Prostate gland (tissue), 2 donors: ENCODE measurements at regions not wholly inside any gene's neighbourhood (a gene's known extent, or its start where the extent isn't known, plus 50 kb on each side); places are given as distances from the start of the nearest gene placed in this dataset.

Experiments used
- DNase-seq: peaks from one replicate; pipeline ENCODE4 v3.0.0-alpha.2; 2019; ENCODE audit warnings: low spot score
- H3K27ac ChIP-seq, 2 donors: fragments of 200-600 bp; sonication (generic); 2 replicates each; pipeline ENCODE4 v1.5.1; 2017 to 2019
- H3K27me3 ChIP-seq: fragments of 200-600 bp; sonication (generic); replicated peaks from 2 replicates; pipeline ENCODE4 v1.5.1; 2019; ENCODE audit not compliant: insufficient read depth
- H3K36me3 ChIP-seq, 2 donors: fragments of 200-600 bp; sonication (generic); 1 replicate in 1 of 2; 2 replicates in 1 of 2; pipeline versions ENCODE4 v1.5.1 to v1.8.1; 2017 to 2019
- H3K4me1 ChIP-seq: fragments of 200-600 bp; sonication (generic); replicated peaks from 2 replicates; pipeline ENCODE4 v1.5.1; 2019
- H3K4me3 ChIP-seq, 2 donors: fragments of 200-600 bp; sonication (generic); 2 replicates each; pipeline ENCODE4 v1.5.1; 2017 to 2019
- H3K9me3 ChIP-seq: fragments of 200-600 bp; sonication (generic); 2 replicates; pipeline ENCODE4 v1.5.1; 2017
- CTCF ChIP-seq, 4 experiments: fragments of 200-600 bp in 2 of 4; fragments of 450-650 bp in 2 of 4; sonication (generic) in 2 of 4; IDR thresholded peaks; 1 replicate in 3 of 4; 2 replicates in 1 of 4; pipeline ENCODE4 v1.5.1; 2016 to 2019; ENCODE audit warnings: antibody characterized with exemption in 4 of 4, mild to moderate bottlenecking in 2 of 4, moderate library complexity in 2 of 4
- POLR2A ChIP-seq: fragments of 450-650 bp; IDR thresholded peaks from one replicate; pipeline ENCODE4 v1.6.1; 2016; ENCODE audit warnings: antibody characterized with exemption, mild to moderate bottlenecking
- POLR2AphosphoS5 ChIP-seq: sonication (generic); formaldehyde crosslinking; IDR thresholded peaks from one replicate; pipeline ENCODE4 v1.6.1; 2017; ENCODE audit warnings: antibody characterized with exemption
- WGBS: methylation state at CpG from one replicate; pipeline ENCODE4 v1.1.5; 2018; 5-methylcytosine and 5-hydroxymethylcytosine counted together
- intact Hi-C: fragments of 100-400 bp; cut with DNase I; formaldehyde crosslinking; loops from one replicate; pipeline ENCODE4 v1.14.2; 2022

- H3K36me3 ChIP-seq, result no peaks in the 10 kb centered on the region
- TF ChIP-seq POLR2A (no peak), CTCF (IDR thresholded peaks at IDR 0.05) (no peak), POLR2AphosphoS5 (no peak)
- no peaks in the 10 kb centered on the region for H3K27me3 ChIP-seq
- intact Hi-C loops, result loop anchor here (5.0 kb wide), 1 partner anchor 45 kb away; no protein-coding TSS in a partner anchor
- WGBS, result 90% methylated on average over 7 of the region's 7 CpGs
- H3K27ac ChIP-seq, result no peak overlapping the region
- no peak overlapping the region for H3K4me3 ChIP-seq
- DNase-seq, result no peak
- H3K4me1 ChIP-seq, result no peaks in the 10 kb centered on the region
- no peaks in the 10 kb centered on the region for H3K9me3 ChIP-seq
Measured at GRCh38 chr5:124952079-124952478, 205.6 kb upstream of the ZNF608 start.

GRCh38 chr5:124952566-124952965, 206.1 kb upstream of the ZNF608 start:
- no peaks in the 10 kb centered on the region for H3K36me3 ChIP-seq
- intact Hi-C loops, result loop anchor here (5.0 kb wide), 1 partner anchor 45 kb away; no protein-coding TSS in a partner anchor
- H3K27me3 ChIP-seq, result no peaks in the 10 kb centered on the region
- no peak for TF ChIP-seq CTCF (IDR thresholded peaks at IDR 0.05)
- no peak for TF ChIP-seq POLR2AphosphoS5
- no peak for TF ChIP-seq POLR2A
- no peaks in the 10 kb centered on the region for H3K9me3 ChIP-seq
- H3K27ac ChIP-seq, result no peak overlapping the region
- 93% methylated on average over 2 of the region's 2 CpGs for whole genome bisulfite sequencing
- no peak overlapping the region for H3K4me3 ChIP-seq
- H3K4me1 ChIP-seq, result no peaks in the 10 kb centered on the region
- DNase-seq, result no peak

- intact Hi-C loops, result loop anchor here (5.0 kb wide), 1 partner anchor 47 kb away; no protein-coding TSS in a partner anchor
- no peak for DNase-seq
- Histone ChIP-seq H3K4me3 (no peak overlapping the region), H3K4me1 (no peaks in the 10 kb centered on the region), H3K27me3 (no peaks in the 10 kb centered on the region), H3K27ac (no peak overlapping the region), H3K36me3 (no peaks in the 10 kb centered on the region), H3K9me3 (no peaks in the 10 kb centered on the region)
- WGBS, result 93% methylated on average over 2 of the region's 2 CpGs
- no peak for TF ChIP-seq POLR2A
- no peak for TF ChIP-seq CTCF (IDR thresholded peaks at IDR 0.05)
- no peak for TF ChIP-seq POLR2AphosphoS5
Measured at GRCh38 chr5:124954784-124955183, 208.3 kb upstream of the ZNF608 start.

DNA sequence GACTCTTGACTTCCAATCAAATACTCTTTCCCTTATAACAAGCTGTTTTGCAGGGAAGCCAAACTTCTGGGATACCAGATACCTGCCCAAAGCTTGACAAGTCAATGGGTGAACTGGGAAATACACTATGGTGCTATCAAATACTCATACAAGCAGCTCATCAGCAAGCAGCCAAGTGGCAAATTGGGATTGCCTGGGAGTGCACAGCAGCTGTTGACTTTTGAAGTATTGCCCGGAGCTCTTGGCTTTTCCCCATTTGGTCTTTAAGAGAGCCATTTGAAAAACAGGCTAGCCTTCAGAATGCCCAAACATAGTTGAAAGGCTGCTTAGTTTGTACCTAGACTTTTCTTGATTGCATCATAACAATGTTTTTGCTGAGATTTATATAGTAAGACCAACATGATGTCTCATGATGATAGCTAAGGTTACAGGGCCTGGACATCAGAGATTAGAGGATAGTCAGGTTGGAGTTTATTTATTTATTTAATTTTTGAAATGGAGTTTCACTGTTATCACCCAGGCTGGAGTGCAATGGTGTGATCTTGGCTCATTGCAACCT, 210.1 kb upstream of the ZNF608 start:
- H3K4me1 ChIP-seq, result no peaks in the 10 kb centered on the region
- no peaks in the 10 kb centered on the region for H3K36me3 ChIP-seq
- 79% methylated on average over 1 of the region's 1 CpG for WGBS
- intact Hi-C loops, result no loop called here
- H3K27ac ChIP-seq, result no peak overlapping the region
- no peaks in the 10 kb centered on the region for H3K27me3 ChIP-seq
- no peaks in the 10 kb centered on the region for H3K9me3 ChIP-seq
- DNase-seq, result no peak
- no peak for TF ChIP-seq POLR2A
- TF ChIP-seq POLR2AphosphoS5, result no peak
- TF ChIP-seq CTCF (IDR thresholded peaks at IDR 0.05), result no peak
- no peak overlapping the region for H3K4me3 ChIP-seq

GRCh38 chr5:124957063-124957462, 210.6 kb upstream of the ZNF608 start:
- no peaks in the 10 kb centered on the region for H3K4me1 ChIP-seq
- no peaks in the 10 kb centered on the region for H3K36me3 ChIP-seq
- H3K27ac ChIP-seq, result no peak overlapping the region
- WGBS, result 85% methylated on average over 5 of the region's 5 CpGs
- H3K27me3 ChIP-seq, result no peaks in the 10 kb centered on the region
- no peaks in the 10 kb centered on the region for H3K9me3 ChIP-seq
- H3K4me3 ChIP-seq, result no peak overlapping the region
- TF ChIP-seq POLR2A, result no peak
- no peak for TF ChIP-seq CTCF (IDR thresholded peaks at IDR 0.05)
- intact Hi-C loops, result no loop called here
- no peak for DNase-seq
